Stimulated activated CD4-positive, alpha-beta T cell treated with anti-CD3 and anti-CD28 coated beads, Interleukin-4, amount 100 ng/mL, for 24 hours (primary cell): ENCODE measurements at regions not wholly inside any gene's neighbourhood (a gene's known extent, or its start where the extent isn't known, plus 50 kb on each side); places are given as distances from the start of the nearest gene placed in this dataset.

Experiments used
- DNase-seq: peaks from one replicate; pipeline ENCODE4 v3.0.0-alpha.2; 2020

DNA sequence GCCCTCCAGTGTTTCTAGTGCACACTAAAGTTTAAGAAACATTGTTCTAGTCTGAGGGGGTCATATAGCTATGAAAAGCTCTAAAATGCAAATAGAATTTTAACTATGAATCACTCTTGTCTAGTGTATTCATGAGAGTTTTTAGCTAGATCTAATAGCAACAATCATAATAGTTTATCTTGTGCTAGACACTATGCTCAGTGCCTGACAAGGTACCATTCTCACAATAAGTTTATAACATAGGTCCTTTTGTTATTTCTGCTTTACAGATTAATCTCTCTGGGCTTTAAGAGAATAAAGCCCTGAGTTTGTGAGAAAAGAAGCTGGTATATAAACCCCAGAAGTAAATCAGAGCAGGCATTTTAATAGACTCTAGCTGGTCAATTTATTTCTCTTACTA is 2120.7 kb downstream of the MAT2B start:
- DNase-seq: no peak

- DNase-seq: no peak
Observed at GRCh38 chr5:165627548-165628170, 2122.2 kb downstream of the MAT2B start.

DNA sequence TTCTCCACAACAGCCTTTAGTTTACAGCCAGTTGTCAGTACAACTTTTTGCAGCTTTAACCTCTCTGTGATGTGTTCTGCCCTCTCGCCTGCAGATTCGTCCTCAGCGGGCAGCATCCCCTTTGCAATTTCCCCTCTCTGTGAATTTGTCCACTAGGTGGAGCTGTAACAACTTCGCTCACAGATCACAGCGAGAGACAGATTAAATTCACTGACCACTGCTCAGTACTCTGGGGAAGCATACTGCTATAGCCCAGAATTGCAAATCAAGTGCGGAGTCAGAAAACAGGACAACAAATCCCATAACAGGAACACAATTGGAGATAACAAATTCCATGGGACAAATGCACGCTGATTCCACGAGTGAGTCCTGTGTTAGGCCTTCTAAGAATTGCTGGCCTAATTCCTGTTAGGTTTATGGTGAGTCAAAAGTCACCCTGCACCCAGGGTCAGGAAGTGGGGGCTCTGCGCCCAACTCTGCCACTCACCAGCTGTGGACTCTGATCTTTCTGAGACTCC is 2124.9 kb downstream of the MAT2B start:
- DNase-seq: no peak

- no peak for DNase-seq
Observed at GRCh38 chr5:165631235-165631634, 2125.8 kb downstream of the MAT2B start.

DNA sequence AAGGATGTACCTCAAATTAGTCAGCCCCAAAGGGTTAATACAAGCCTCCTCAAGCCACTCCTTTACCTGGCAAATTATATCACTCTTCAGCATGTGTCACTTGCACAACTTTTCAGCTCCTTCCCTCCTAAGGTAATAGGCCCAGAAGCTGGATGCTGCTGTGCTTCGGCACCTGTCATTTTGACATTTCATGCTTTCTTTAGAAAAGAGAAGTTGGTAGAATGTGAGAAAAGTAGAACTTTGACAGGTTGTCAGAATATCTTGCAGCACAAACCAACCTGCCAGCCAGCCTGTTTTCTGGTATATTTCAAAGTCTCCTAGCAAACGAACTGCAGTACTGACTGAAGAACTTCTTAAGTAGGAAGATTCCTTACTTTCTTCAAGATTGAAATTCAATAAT is 2136.9 kb downstream of the MAT2B start:
- no peak for DNase-seq

GRCh38 chr5:165665735-165666400 is 2160.4 kb downstream of the MAT2B start:
- DNase-seq: no peak

DNA sequence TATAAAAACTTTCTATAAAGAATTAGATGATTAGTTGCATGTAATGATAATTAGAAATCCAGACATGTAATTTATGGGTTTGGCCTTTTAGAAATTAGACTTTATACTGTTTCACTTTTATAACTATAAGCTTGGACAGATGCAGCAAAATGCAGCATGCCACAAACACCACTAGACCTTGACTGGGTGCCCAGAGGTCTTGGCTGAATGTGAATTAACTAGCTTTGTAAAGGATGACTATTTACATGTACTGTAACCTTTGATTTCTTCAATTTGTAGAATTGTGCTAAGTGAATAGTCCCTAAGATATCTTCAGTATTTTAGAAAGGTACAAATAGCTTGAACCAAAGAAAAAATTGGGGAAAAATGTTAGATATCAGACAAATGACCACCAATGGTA is 2168.1 kb downstream of the MAT2B start:
- DNase-seq: no peak

GRCh38 chr5:165695796-165696195 is 2190.4 kb downstream of the MAT2B start:
- no peak for DNase-seq

GRCh38 chr5:165705960-165706359 is 2200.5 kb downstream of the MAT2B start:
- DNase-seq: no peak

GRCh38 chr5:165712011-165712410 is 2206.6 kb downstream of the MAT2B start:
- no peak for DNase-seq

DNA sequence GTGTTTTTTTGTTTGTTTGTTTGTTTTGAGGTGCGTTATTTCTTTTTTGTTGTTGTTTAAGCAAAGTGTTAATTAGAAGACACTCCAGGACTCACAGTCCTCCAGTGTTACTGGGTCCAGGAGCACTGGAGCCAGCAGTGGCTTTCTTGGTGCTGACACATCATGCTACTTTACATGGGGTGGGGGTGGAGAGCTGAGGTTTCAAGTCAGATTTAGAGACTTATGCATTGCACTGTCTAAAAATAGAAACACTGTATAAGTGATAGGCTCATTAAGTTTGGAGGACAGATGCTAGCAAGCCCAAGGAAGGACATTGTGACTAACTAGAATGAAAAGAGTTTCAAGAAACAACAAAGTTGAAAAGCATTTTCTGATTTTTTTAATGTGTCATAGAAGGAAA is 2209.2 kb downstream of the MAT2B start:
- DNase-seq: no peak

DNA sequence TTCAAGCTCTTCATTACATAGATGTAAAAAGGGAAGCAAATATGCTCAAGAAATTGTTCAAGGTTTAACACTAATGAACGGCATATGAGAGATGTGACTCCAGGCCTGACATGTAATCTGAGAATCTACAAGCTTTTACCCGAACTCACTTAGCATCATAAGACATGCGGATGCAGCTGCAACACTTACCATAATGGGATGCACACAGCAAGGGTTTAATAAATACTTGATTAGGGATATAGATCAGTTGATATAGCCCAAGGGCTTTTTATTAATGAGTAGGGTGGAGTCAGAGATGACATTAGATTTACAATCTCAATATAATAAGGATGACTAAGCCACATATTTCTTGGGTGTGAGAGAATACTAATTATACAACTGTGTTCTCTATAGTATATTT is 2215.5 kb downstream of the MAT2B start:
- no peak for DNase-seq

DNA sequence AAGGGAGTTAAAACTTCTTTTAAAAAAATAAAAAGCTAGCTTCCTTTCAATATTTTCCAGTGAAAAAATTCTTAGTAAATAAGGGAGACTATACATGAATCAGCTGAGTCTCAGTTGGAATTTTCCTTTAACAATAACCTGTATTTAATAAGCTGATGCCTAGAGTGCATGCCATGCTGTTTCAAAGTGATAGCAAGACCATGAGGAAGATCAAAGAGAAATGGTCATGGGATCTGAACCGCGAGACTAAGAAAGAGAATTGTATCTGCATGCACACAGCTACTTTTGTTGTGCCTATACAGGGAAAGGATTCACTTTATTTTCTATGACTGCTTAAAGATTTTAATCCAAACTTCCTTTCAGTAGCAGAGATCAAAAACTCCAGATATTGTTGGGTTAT is 2217.0 kb downstream of the MAT2B start:
- DNase-seq: no peak

GRCh38 chr5:165723931-165724330 is 2218.5 kb downstream of the MAT2B start:
- DNase-seq: no peak

DNA sequence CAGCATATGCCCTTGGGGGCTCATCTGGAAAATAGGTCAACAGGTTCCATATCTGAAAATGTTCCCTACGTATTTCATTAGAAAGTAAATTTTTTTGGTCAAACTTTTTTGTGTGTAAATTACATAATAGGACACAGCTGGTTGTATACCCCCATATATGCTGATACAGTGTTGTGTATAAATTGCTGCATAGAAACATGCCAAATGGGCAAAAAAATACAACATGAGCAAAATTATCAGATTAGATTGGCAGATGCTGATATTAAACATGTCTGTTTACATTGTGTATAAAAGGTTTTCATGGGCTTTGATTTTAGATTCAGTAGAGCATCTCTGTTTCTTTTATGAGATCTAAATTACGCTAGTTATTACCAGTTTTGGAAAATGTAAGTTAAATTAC is 2223.0 kb downstream of the MAT2B start:
- no peak for DNase-seq

DNA sequence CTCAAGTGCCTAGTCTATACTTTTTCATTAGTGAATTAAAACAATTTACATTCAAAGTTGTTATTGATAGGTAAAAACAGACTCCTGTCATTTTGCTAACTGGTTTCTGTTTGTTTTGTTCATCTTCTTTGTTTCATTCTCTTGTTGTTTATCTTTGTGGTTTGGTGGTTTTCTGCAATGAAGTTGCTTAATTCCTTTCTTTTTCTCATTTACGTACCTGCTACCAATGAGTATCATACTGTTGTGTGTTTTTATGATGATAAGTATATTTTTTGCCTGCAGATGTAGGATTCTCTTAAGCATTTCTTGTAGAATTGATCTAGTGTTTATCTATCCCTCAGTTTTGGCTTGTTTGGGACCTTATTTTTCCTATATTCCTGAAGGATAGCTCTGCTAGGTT is 2230.0 kb downstream of the MAT2B start:
- no peak for DNase-seq

- no peak for DNase-seq
Observed at GRCh38 chr5:165739079-165739741, 2233.8 kb downstream of the MAT2B start.

DNA sequence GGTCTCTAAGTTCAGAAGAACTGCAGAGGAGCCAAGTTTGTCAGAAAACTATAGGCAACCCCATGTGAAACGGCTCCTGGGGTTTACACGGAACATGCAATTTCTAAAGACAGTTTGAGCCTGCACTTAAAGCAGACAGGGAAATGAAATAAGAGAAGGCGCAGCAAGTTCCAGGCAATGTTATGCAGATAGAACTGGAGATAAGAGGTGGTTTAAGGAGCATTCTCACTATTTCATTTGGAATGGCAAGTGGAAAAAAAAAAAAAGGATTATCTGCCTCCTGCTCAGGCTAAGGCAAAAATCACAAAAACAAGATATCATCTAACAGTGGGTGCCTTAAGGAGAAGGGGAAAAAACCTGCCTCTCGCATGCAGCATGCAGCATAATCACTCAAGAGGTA is 2252.4 kb downstream of the MAT2B start:
- DNase-seq: no peak

GRCh38 chr5:165775111-165775510 is 2269.7 kb downstream of the MAT2B start:
- no peak for DNase-seq

GRCh38 chr5:165779505-165779904 is 2274.1 kb downstream of the MAT2B start:
- no peak for DNase-seq

GRCh38 chr5:165780901-165781300 is 2275.5 kb downstream of the MAT2B start:
- DNase-seq: no peak

DNA sequence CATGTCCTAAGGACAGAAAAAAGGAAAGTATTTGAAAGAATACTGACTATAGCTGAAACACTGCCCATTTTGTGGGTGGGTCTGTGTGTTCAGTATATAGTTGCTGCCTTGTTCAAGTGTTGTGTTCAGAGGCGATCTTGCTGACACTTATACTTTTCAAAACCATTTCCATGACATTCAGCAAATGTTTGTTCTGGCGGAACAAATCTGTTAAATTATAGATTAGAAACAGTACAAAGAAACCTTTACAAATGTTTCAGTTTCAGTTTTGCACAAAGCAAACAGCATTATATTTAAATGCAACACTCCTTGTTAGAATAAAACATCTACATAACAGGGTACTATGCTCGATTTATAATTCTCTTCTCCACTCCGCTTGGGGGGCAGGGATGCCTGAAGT is 2276.3 kb downstream of the MAT2B start:
- no peak for DNase-seq

DNA sequence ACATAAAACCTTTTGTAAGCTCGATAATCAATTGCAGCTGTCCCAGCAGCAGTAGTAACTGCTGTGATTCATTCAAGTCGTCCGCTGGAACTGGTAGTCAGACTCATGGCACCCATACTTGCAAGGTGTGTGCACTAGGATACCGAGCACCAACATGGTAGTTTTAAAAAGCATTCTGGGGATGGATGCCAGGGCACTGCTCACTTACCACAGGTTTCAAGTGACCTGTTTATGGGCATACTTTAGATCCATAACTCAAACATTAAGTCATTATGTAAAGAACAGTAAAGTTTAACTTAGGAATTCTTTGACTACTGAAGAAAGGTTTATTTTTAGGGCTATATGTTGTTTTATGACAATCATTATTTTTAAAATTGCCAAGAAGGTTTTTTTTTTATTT is 2277.6 kb downstream of the MAT2B start:
- DNase-seq: no peak

DNA sequence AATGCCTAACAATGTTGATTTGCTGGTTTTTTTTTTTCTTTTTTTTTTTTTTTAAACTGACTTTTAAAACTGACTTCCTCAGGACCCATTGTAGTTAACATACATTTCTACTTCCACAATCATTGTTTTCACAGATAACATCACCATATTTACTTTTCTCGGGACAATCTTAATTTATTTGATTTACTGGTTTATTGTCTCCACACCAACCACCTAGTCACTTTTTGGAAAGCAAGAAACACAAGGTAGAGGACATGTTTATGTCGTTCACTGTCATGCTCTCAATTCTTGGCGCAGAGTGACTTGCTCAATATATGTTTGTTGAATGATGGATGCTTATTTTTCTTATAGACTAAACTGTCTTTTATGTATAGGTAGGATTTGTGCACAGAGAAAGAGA is 2280.7 kb downstream of the MAT2B start:
- no peak for DNase-seq
